Endothelial cell of umbilical vein (primary cell): ENCODE measurements at regions not wholly inside any gene's neighbourhood (a gene's known extent, or its start where the extent isn't known, plus 50 kb on each side); places are given as distances from the start of the nearest gene placed in this dataset.

Experiments used
- BruUV-seq: library from RNA; stranded (reverse); fragments of 400-500 nt; replicated peaks from 2 replicates; lab custom pipeline; 2021; lab: Mats Ljungman, UMichigan
- CTCF ChIA-PET: fragments of 300-600, 350-600 bp; sonication (Branson Sonifier 250); formaldehyde crosslinking; loops from one replicate; lab custom pipeline; 2021; ENCODE audit warnings: antibody characterized with exemption, inconsistent platforms; lab: Charles Lee
- POLR2A ChIA-PET: fragments of 300-600, 350-600 bp; sonication (Branson Sonifier 250); formaldehyde crosslinking; loops from one replicate; lab custom pipeline; 2021; ENCODE audit warnings: antibody characterized with exemption, inconsistent platforms; lab: Charles Lee
- DNase-seq: peaks from one replicate; pipeline ENCODE4 v3.0.0-alpha.2; 2011; ENCODE audit warnings: low read depth, low spot score
- FAIRE-seq: peaks from 2 replicates; lab custom pipeline; 2011; peaks lifted over from hg19 to GRCh38; lab: Jason Lieb, UNC
- H2AFZ ChIP-seq: 2 replicates; pipeline ENCODE4 v1.6.0; 2012; ENCODE audit warnings: low read depth, low read length, control low read depth, inconsistent platforms
- H3K27ac ChIP-seq: 2 replicates; pipeline ENCODE4 v1.5.1; 2011; ENCODE audit warnings: low read depth, mild to moderate bottlenecking, control low read depth, low read length, moderate library complexity; ENCODE audit not compliant: insufficient read depth
- H3K27me3 ChIP-seq, 2 experiments: 2 replicates each; pipeline versions ENCODE4 v1.6.0 to v1.6.1; 2011; ENCODE audit warnings: low read length in 2 of 2, mixed read lengths in 1 of 2; ENCODE audit not compliant: control insufficient read depth in 2 of 2, insufficient read depth in 2 of 2
- H3K36me3 ChIP-seq, 2 experiments: 2 replicates in 1 of 2; 3 replicates in 1 of 2; pipeline ENCODE4 v1.5.1; 2011; ENCODE audit warnings: low read length in 2 of 2, mild to moderate bottlenecking in 1 of 2, moderate library complexity in 1 of 2; ENCODE audit not compliant: control insufficient read depth in 2 of 2, insufficient read depth in 2 of 2; ENCODE audit errors: extremely low read depth in 1 of 2
- H3K4me1 ChIP-seq: 3 replicates; pipeline ENCODE4 v1.5.1; 2011; ENCODE audit warnings: mild to moderate bottlenecking, low read length; ENCODE audit not compliant: control insufficient read depth, insufficient read depth; ENCODE audit errors: extremely low read depth
- H3K4me2 ChIP-seq: 2 replicates; pipeline ENCODE4 v1.6.1; 2011; ENCODE audit warnings: low read length, control low read depth, mixed read lengths; ENCODE audit not compliant: insufficient read depth
- H3K4me3 ChIP-seq, 3 experiments: fragments of 200-600 bp in 1 of 3; sonication (generic), shearing (Covaris generic) in 1 of 3; replicated peaks in 1 of 3; 2 replicates each; pipeline ENCODE4 v1.5.1; 2011 to 2016; ENCODE audit warnings: control low read depth in 3 of 3, low read length in 3 of 3, mild to moderate bottlenecking in 2 of 3, inconsistent platforms in 1 of 3, low read depth in 1 of 3, moderate library complexity in 1 of 3; ENCODE audit not compliant: insufficient read depth in 1 of 3
- H3K79me2 ChIP-seq: 2 replicates; pipeline ENCODE4 v1.6.0; 2012; ENCODE audit warnings: low read length, inconsistent platforms; ENCODE audit not compliant: control insufficient read depth, insufficient read depth
- H3K9ac ChIP-seq: replicated peaks from 2 replicates; pipeline ENCODE3; 2011; ENCODE audit warnings: low read length, control low read depth; ENCODE audit not compliant: insufficient read depth; ENCODE audit errors: extremely low read depth
- H3K9me1 ChIP-seq: replicated peaks from 3 replicates; pipeline ENCODE4 v1.6.0; 2011; ENCODE audit warnings: mild to moderate bottlenecking, low read length; ENCODE audit not compliant: control insufficient read depth, insufficient read depth; ENCODE audit errors: extremely low read depth
- H3K9me3 ChIP-seq: replicated peaks from 2 replicates; pipeline ENCODE4 v1.5.1; 2012; ENCODE audit warnings: low read length, inconsistent platforms; ENCODE audit not compliant: control insufficient read depth, insufficient read depth
- H4K20me1 ChIP-seq: replicated peaks from 2 replicates; pipeline ENCODE3; 2011; ENCODE audit warnings: mild to moderate bottlenecking, low read length; ENCODE audit not compliant: control insufficient read depth, insufficient read depth; ENCODE audit errors: extremely low read depth
- EZH2 ChIP-seq: IDR thresholded peaks from 2 replicates; pipeline ENCODE4 v1.6.1; 2012; ENCODE audit warnings: borderline replicate concordance, low read depth, mild to moderate bottlenecking, moderate library complexity, low read length, inconsistent platforms; ENCODE audit not compliant: severe bottlenecking
- FOS ChIP-seq: IDR thresholded peaks from 2 replicates; pipeline ENCODE4 v1.6.1; 2011; ENCODE audit warnings: mild to moderate bottlenecking, low read length, moderate library complexity, borderline replicate concordance; ENCODE audit not compliant: insufficient read depth
- GATA2 ChIP-seq: IDR thresholded peaks from 2 replicates; pipeline ENCODE4 v1.7.0; 2011; ENCODE audit warnings: low read depth, mild to moderate bottlenecking, moderate library complexity, mixed read lengths, low read length; ENCODE audit not compliant: insufficient read length, insufficient read depth
- JUN ChIP-seq: IDR thresholded peaks from 2 replicates; pipeline ENCODE4 v1.6.1; 2011; ENCODE audit warnings: borderline replicate concordance, low read depth; ENCODE audit not compliant: insufficient read length, insufficient read depth
- MYC ChIP-seq: IDR thresholded peaks from one replicate; pipeline ENCODE4 v1.6.1; 2011; ENCODE audit warnings: mild to moderate bottlenecking, low read depth, low read length
- POLR2A ChIP-seq: IDR thresholded peaks from 2 replicates; pipeline ENCODE4 v1.6.1; 2012; ENCODE audit warnings: low read depth, mild to moderate bottlenecking, control low read depth, low read length
- POLR2AphosphoS5 ChIP-seq: IDR thresholded peaks from 2 replicates; pipeline ENCODE4 v1.6.1; 2012; ENCODE audit warnings: low read depth, mild to moderate bottlenecking, control low read depth, low read length, moderate library complexity; ENCODE audit not compliant: insufficient read depth
- dilution Hi-C: fragments of 300-500 bp; cut with MboI; formaldehyde crosslinking; loops from one replicate; pipeline ENCODE4 v1.15.0; 2019; ENCODE audit warnings: low sequenced_read_pairs; ENCODE audit not compliant: extremely low pct_ligation_motif_present
- intact Hi-C: fragments of 100-400 bp; cut with micrococcal nuclease; formaldehyde crosslinking; loops from one replicate; pipeline ENCODE4 v1.10.0; 2022
- TF ChIP-seq, protein P1 (sequence below): IDR thresholded peaks from 2 replicates; pipeline ENCODE4 v1.6.1; 2011; ENCODE audit not compliant: insufficient read depth, insufficient read length
- TF ChIP-seq, protein P2 (sequence below), 2 donors: IDR thresholded peaks; 1 replicate in 1 of 2; 2 replicates in 1 of 2; pipeline ENCODE4 v1.5.1; 2011; ENCODE audit warnings: low read length in 2 of 2, mild to moderate bottlenecking in 2 of 2, moderate library complexity in 2 of 2, control low read depth in 1 of 2, inconsistent platforms in 1 of 2, low read depth in 1 of 2; ENCODE audit not compliant: insufficient read depth in 1 of 2; ENCODE audit errors: extremely low read depth in 1 of 2

DNA sequence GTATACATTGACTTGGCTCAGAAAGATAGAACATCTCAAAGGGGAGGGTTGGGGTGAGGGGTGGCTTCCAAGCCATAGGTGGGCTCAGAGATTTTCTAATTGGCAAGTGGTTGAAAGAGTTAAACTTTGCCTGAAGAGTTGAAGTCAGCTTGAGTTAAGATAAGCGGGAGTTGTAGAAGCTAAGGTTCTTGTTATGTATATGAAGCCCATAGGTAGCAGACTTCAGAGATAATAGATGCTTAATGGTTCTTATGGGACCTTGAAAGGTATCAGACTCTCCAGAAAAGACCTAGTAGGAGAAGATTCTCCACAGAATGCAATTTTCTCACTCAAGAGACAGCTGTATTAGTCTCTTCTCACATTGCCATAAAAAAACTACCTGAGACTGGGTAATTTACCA, 599.1 kb upstream of the CPEB2 start:
- Histone ChIP-seq H3K9me1 (no peaks in the 10 kb centered on the region), H3K79me2 (no peaks in the 10 kb centered on the region), H3K27ac (no peak overlapping the region), H3K4me1 (no peaks in the 10 kb centered on the region), H3K9me3 (peaks cover 4% of the 10 kb centered on the region), H3K36me3 (no peaks in the 10 kb centered on the region), H3K4me2 (no peak overlapping the region), H3K9ac (no peak overlapping the region), H4K20me1 (no peaks in the 10 kb centered on the region), H3K4me3 (no peak overlapping the region), H2AFZ (no peak overlapping the region), H3K27me3 (no peaks in the 10 kb centered on the region)
- ChIA-PET POLR2A (no interaction called here), CTCF (no interaction called here)
- dilution Hi-C loops (no loop called here), intact Hi-C loops (no loop called here)
- DNase-seq (no peak), FAIRE-seq (no peak)
- TF ChIP-seq JUN (no peak), EZH2 (no peak), POLR2A (no peak), FOS (no peak), GATA2 (no peak), POLR2AphosphoS5 (no peak), MYC (no peak)
- TF ChIP-seq, protein P1, sequence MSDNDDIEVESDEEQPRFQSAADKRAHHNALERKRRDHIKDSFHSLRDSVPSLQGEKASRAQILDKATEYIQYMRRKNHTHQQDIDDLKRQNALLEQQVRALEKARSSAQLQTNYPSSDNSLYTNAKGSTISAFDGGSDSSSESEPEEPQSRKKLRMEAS, result no peak
- TF ChIP-seq, protein P2, sequence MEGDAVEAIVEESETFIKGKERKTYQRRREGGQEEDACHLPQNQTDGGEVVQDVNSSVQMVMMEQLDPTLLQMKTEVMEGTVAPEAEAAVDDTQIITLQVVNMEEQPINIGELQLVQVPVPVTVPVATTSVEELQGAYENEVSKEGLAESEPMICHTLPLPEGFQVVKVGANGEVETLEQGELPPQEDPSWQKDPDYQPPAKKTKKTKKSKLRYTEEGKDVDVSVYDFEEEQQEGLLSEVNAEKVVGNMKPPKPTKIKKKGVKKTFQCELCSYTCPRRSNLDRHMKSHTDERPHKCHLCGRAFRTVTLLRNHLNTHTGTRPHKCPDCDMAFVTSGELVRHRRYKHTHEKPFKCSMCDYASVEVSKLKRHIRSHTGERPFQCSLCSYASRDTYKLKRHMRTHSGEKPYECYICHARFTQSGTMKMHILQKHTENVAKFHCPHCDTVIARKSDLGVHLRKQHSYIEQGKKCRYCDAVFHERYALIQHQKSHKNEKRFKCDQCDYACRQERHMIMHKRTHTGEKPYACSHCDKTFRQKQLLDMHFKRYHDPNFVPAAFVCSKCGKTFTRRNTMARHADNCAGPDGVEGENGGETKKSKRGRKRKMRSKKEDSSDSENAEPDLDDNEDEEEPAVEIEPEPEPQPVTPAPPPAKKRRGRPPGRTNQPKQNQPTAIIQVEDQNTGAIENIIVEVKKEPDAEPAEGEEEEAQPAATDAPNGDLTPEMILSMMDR (IDR thresholded peaks at IDR 0.05; ENCODE audit: extremely low read depth in 1 of 2, insufficient read depth in 1 of 2, low read depth in 1 of 2, low read length in 2 of 2), result no peak
- no TSS peak for BruUV-seq
